Psoas muscle (tissue), 7 donors: ENCODE measurements at regions not wholly inside any gene's neighbourhood (a gene's known extent, or its start where the extent isn't known, plus 50 kb on each side); places are given as distances from the start of the nearest gene placed in this dataset.

Experiments used
- ATAC-seq, 4 donors: fragments of 200-7000 bp; cut with Tn5 transposase; one replicate each; pipeline ENCODE4 v1.9.1; 2020; ENCODE audit warnings: moderate library complexity in 3 of 4, mild to moderate bottlenecking in 2 of 4
- DNase-seq, 2 donors: peaks; one replicate each; pipeline ENCODE4 v3.0.0-alpha.2; 2020
- H3K27ac ChIP-seq: fragments of 200-600 bp; one replicate; pipeline ENCODE4 v1.8.0; 2022
- H3K27me3 ChIP-seq, 3 donors: fragments of 200-600 bp in 1 of 3; one replicate each; pipeline versions ENCODE4 v1.6.1 to v1.8.0; 2013 to 2022; ENCODE audit warnings: low read length in 2 of 3, mild to moderate bottlenecking in 2 of 3, moderate library complexity in 1 of 3; ENCODE audit not compliant: insufficient read depth in 3 of 3
- H3K36me3 ChIP-seq, 2 donors: fragments of 200-600 bp in 1 of 2; one replicate each; pipeline versions ENCODE4 v1.6.1 to v1.8.0; 2013 to 2022; ENCODE audit warnings: low read depth in 1 of 2, mild to moderate bottlenecking in 1 of 2, moderate library complexity in 1 of 2; ENCODE audit not compliant: insufficient read depth in 1 of 2
- H3K4me1 ChIP-seq: fragments of 200-600 bp; one replicate; pipeline ENCODE4 v1.8.0; 2022
- H3K4me3 ChIP-seq: fragments of 200-600 bp; one replicate; pipeline ENCODE4 v1.8.0; 2022; ENCODE audit warnings: mild to moderate bottlenecking
- H3K9me3 ChIP-seq: fragments of 200-600 bp; one replicate; pipeline ENCODE4 v1.8.0; 2022
- WGBS, 3 donors: extraction: QIAGEN DNeasy Blood & Tissue Kit; methylation state at CpG; one replicate each; pipeline versions ENCODE4 v1.1.6 to v1.1.7; 2013; 5-methylcytosine and 5-hydroxymethylcytosine counted together
- intact Hi-C, 2 donors: fragments of 100-400 bp; cut with DNase I; formaldehyde crosslinking; loops; one replicate each; pipeline versions ENCODE4 v1.11.0 to v1.14.2; 2022
- TF ChIP-seq, protein P1 (sequence below): fragments of 200-600 bp; IDR thresholded peaks from one replicate; pipeline ENCODE4 v1.8.0; 2022; ENCODE audit warnings: antibody characterized with exemption
- donor health status: healthy with polysubstance abuse.
- donor health status: DM: no; HTN: no; CAD: no; lungs with moderate emphysema.
- donor health status: Bipolar disorder and iron deficiency.
- donor health status: healthy.
- donor health status: DM: yes; HTN: yes; CAD: no.
- donor health status: DM: no; HTN: no; CAD: no.
- donor health status: DM: yes; HTN: yes; CAD: no.

DNA sequence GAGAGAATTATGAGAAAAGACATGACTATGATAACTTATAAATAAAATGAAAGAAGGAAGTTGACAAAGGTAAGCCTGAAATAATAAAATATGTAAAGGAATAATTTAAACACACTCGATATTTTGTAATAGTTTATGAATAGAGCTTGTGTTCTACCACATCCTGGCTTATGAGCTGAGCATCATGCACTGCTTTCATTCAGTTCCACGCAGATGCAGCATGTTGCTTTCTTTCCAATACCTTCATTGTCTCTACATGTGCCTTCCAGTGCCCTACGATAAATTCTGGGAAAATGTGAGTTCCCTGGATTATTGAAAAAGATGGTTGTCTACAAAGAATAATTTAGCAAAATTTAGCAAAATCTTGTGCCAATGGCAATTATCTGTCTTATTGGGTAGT, 398.9 kb upstream of the SEMA3C start:
- H3K4me3 ChIP-seq: no peak overlapping the region
- H3K4me1 ChIP-seq: no peaks in the 10 kb centered on the region
- TF ChIP-seq, protein P1, sequence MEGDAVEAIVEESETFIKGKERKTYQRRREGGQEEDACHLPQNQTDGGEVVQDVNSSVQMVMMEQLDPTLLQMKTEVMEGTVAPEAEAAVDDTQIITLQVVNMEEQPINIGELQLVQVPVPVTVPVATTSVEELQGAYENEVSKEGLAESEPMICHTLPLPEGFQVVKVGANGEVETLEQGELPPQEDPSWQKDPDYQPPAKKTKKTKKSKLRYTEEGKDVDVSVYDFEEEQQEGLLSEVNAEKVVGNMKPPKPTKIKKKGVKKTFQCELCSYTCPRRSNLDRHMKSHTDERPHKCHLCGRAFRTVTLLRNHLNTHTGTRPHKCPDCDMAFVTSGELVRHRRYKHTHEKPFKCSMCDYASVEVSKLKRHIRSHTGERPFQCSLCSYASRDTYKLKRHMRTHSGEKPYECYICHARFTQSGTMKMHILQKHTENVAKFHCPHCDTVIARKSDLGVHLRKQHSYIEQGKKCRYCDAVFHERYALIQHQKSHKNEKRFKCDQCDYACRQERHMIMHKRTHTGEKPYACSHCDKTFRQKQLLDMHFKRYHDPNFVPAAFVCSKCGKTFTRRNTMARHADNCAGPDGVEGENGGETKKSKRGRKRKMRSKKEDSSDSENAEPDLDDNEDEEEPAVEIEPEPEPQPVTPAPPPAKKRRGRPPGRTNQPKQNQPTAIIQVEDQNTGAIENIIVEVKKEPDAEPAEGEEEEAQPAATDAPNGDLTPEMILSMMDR: no peak
- no peak overlapping the region for H3K27ac ChIP-seq
- H3K36me3 ChIP-seq: no peaks in the 10 kb centered on the region
- WGBS, 3 donors: 83 to 89% (median 86%) methylated on average over 3 of the region's 3 CpGs
- DNase-seq (no peak), ATAC-seq (no peak)
- intact Hi-C loops: no loop called here
- no peaks in the 10 kb centered on the region for H3K9me3 ChIP-seq
- H3K27me3 ChIP-seq: no peaks in the 10 kb centered on the region

DNA sequence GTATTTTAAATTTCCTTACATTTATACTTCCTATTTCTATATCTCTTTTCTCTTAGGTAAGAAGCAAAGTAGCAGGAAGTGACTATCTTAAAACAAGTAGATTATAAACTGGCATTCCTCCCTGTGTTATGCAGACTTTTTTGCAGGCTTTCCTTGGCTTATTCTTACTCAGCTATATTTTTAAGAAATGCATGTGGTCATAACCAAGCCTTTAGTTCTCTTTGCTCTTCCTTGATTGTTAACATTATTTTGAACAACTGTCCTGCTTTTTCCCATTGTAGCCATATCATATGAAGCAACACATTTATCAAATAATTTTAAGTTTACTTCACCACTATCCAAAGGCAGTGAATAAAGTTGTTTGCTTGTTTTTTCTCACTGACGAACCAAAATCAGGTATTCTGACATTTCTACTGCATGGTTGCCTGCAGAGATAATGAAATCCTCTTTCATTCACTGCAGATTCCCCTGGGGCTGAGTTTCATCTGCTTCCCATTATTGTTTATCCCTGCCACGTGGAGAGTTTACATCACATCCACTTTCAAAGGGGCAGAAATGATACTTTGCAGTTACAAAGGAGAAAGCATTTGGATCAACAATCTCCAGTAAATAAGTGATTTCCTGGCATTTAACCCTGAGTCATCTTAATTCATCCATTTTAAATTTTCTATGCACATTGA, 389.9 kb upstream of the SEMA3C start:
- intact Hi-C loops: no loop called here

DNA sequence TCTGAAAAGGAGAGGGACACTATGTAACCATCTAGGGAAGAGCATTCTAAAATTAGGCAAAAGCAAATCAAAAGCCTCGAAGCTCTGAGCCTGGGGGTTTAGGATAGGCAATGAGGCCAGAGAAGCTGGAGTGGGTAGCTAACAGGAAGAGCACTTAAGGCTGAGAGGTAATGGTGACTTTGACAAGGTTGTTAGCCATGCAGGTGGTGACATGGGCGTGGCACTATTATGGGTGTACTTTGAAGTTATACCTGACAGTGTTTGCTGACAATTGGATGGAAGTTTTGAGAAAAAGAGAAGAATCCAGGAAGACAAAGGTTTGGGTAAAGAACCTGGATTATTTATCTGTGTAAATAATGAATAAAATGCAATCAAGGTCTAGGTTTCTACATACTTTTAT, 383.0 kb upstream of the SEMA3C start:
- no peaks in the 10 kb centered on the region for H3K4me1 ChIP-seq
- H3K4me3 ChIP-seq: no peak overlapping the region
- ATAC-seq: no peak
- WGBS, 3 donors: 72 to 74% (median 73%) methylated on average over 2 of the region's 2 CpGs
- H3K27me3 ChIP-seq: no peaks in the 10 kb centered on the region
- H3K27ac ChIP-seq: no peak overlapping the region
- no peaks in the 10 kb centered on the region for H3K36me3 ChIP-seq
- intact Hi-C loops: no loop called here
- DNase-seq: no peak
- TF ChIP-seq, protein P1: no peak
- no peaks in the 10 kb centered on the region for H3K9me3 ChIP-seq

More for the DNA sequence above, 389.9 kb upstream of the SEMA3C start:
- ATAC-seq (no peak), DNase-seq (no peak)
- Histone ChIP-seq H3K9me3 (no peaks in the 10 kb centered on the region), H3K27me3 (no peaks in the 10 kb centered on the region), H3K4me3 (no peak overlapping the region), H3K27ac (no peak overlapping the region), H3K36me3 (no peaks in the 10 kb centered on the region), H3K4me1 (no peaks in the 10 kb centered on the region)
- TF ChIP-seq, protein P1: no peak
- 26 to 31% (median 29%) methylated on average over 2 of the region's 2 CpGs for WGBS, 3 donors

DNA sequence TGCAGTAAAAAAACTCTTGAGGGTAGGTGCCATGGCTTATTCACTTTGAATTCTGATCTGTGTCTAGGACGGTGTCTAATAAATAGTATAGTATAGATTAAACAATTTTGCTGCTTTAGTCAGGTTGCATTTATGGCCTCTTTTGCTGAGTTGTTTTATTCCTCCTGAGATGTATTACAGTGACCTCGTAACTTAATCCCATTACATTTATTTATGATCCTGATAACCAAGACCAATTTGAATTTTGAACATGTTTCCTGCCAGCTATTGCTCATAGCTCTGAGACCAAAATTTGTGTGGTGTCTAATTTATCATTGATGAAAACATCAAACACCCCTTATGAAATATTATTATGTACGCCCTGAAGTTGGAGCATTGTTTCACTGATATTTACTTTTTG, 381.9 kb upstream of the SEMA3C start:
- ATAC-seq (no peak), DNase-seq (no peak)
- H3K27me3 ChIP-seq: no peaks in the 10 kb centered on the region
- intact Hi-C loops: no loop called here
- no peaks in the 10 kb centered on the region for H3K9me3 ChIP-seq
- TF ChIP-seq, protein P1: no peak
- no peaks in the 10 kb centered on the region for H3K36me3 ChIP-seq
- 67 to 83% (median 70%) methylated on average over 3 of the region's 3 CpGs for WGBS, 3 donors
- no peak overlapping the region for H3K4me3 ChIP-seq
- H3K4me1 ChIP-seq: no peaks in the 10 kb centered on the region
- H3K27ac ChIP-seq: no peak overlapping the region

DNA sequence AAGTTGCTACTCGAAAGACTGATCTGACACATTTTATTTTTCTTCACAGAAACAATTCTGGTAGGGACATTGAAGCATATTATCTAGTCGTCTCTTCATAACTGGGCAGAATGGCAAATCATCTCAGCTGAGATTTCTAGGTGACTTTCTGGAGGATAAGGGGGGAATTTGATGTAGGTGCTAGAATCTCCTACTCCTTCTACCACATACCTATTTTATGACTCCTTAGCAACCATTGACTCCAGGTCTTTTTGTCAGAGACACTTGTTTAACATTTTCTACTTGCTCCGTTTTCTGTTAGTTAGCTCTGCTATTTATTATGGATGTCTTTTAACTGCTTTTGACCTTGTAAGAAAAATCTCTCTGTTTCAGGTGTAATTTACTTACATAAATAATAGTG, 380.9 kb upstream of the SEMA3C start:
- H3K27me3 ChIP-seq: no peaks in the 10 kb centered on the region
- H3K9me3 ChIP-seq: no peaks in the 10 kb centered on the region
- no peaks in the 10 kb centered on the region for H3K36me3 ChIP-seq
- WGBS, 3 donors: 54 to 61% (median 55%) methylated on average over 3 of the region's 3 CpGs
- no peak for ATAC-seq
- TF ChIP-seq, protein P1: no peak
- intact Hi-C loops: no loop called here
- H3K4me3 ChIP-seq: no peak overlapping the region
- DNase-seq: no peak
- H3K4me1 ChIP-seq: no peaks in the 10 kb centered on the region
- no peak overlapping the region for H3K27ac ChIP-seq
